HCT116 (cell line): ENCODE measurements at regions not wholly inside any gene's neighbourhood (a gene's known extent, or its start where the extent isn't known, plus 50 kb on each side); places are given as distances from the start of the nearest gene placed in this dataset.

ENCODE experiments used
- ATAC-seq: fragments of 200-7000 bp; cut with Tn5 transposase; 2 replicates; pipeline ENCODE4 v1.9.1; 2020; ENCODE audit warnings: mild to moderate bottlenecking, moderate library complexity
- BruUV-seq: library from RNA; stranded (reverse); fragments of 400-500 nt; replicated peaks from 2 replicates; lab custom pipeline; 2021; lab: Mats Ljungman, UMichigan
- CTCF ChIA-PET: fragments of 300-600 bp; sonication (Branson Sonifier 250); formaldehyde crosslinking; loops from one replicate; lab custom pipeline; 2021; ENCODE audit warnings: antibody characterized with exemption; lab: Charles Lee
- POLR2A ChIA-PET: fragments of 300-600, 350-600 bp; sonication (Branson Sonifier 250); formaldehyde crosslinking; loops from one replicate; lab custom pipeline; 2021; ENCODE audit warnings: antibody characterized with exemption; lab: Charles Lee
- RAD21 ChIA-PET, 2 experiments: fragments of 300-600 bp; sonication (Branson Sonifier 250); formaldehyde crosslinking; loops; one replicate each; lab custom pipeline; 2023; ENCODE audit warnings: low total read pairs in 2 of 2; ENCODE audit not compliant: uncharacterized antibody in 2 of 2, unreplicated experiment in 2 of 2, low non-redundant PET in 1 of 2; lab: Charles Lee
- DNase-seq: peaks from one replicate; pipeline ENCODE4 v3.0.0-alpha.2; 2010; ENCODE audit warnings: low read depth, low spot score
- H2AFZ ChIP-seq: fragments of 200-600 bp; shearing (Covaris generic), sonication (generic); 2 replicates; pipeline ENCODE4 v1.6.1; 2017; ENCODE audit warnings: low read depth, mixed run types, mixed read lengths, antibody characterized with exemption, low read length; ENCODE audit not compliant: poor library complexity, severe bottlenecking
- H3K27ac ChIP-seq: 2 replicates; pipeline ENCODE4 v1.5.1; 2012; ENCODE audit warnings: low read depth, low read length
- H3K27me3 ChIP-seq: fragments of 200-600 bp; sonication (generic); 2 replicates; pipeline ENCODE4 v1.6.1; 2016; ENCODE audit warnings: mixed run types, low read length, mixed read lengths; ENCODE audit not compliant: insufficient read depth
- H3K36me3 ChIP-seq, 2 experiments: fragments of 200-500 bp in 1 of 2; fragments of 200-600 bp in 1 of 2; sonication (Bioruptor generic) in 1 of 2; sonication (generic) in 1 of 2; 2 replicates each; pipeline versions ENCODE4 v1.5.1 to v1.6.1; 2014 to 2016; ENCODE audit warnings: low read length in 2 of 2, inconsistent platforms in 1 of 2, mixed read lengths in 1 of 2, mixed run types in 1 of 2; ENCODE audit not compliant: insufficient read depth in 2 of 2, control insufficient read depth in 1 of 2
- H3K4me1 ChIP-seq, 2 experiments: fragments of 200-600 bp in 1 of 2; sonication (generic) in 1 of 2; 2 replicates each; pipeline versions ENCODE4 v1.5.1 to v1.6.1; 2012 to 2017; ENCODE audit warnings: low read length in 2 of 2, inconsistent platforms in 1 of 2, mild to moderate bottlenecking in 1 of 2, mixed read lengths in 1 of 2, mixed run types in 1 of 2, moderate library complexity in 1 of 2; ENCODE audit not compliant: insufficient read depth in 2 of 2, control insufficient read depth in 1 of 2
- H3K4me2 ChIP-seq: fragments of 200-600 bp; sonication (generic); 2 replicates; pipeline ENCODE4 v1.6.1; 2017; ENCODE audit warnings: mixed run types, low read length, mixed read lengths
- H3K4me3 ChIP-seq, 2 experiments: fragments of 200-600 bp in 1 of 2; sonication (generic) in 1 of 2; replicated peaks in 1 of 2; 2 replicates each; pipeline ENCODE4 v1.5.1; 2011 to 2016; ENCODE audit warnings: low read length in 2 of 2, control low read depth in 1 of 2, low read depth in 1 of 2, mild to moderate bottlenecking in 1 of 2, mixed read lengths in 1 of 2, mixed run types in 1 of 2
- H3K79me2 ChIP-seq: fragments of 200-600 bp; sonication (generic); 2 replicates; pipeline ENCODE4 v1.6.1; 2017; ENCODE audit warnings: mild to moderate bottlenecking, mixed run types, low read length, moderate library complexity, mixed read lengths; ENCODE audit not compliant: insufficient read depth
- H3K9ac ChIP-seq: fragments of 200-600 bp; sonication (generic); 2 replicates; pipeline ENCODE4 v1.6.1; 2016; ENCODE audit warnings: low read length, mixed read lengths
- H3K9me2 ChIP-seq: fragments of 200-600 bp; sonication (generic), shearing (Covaris generic); 2 replicates; pipeline ENCODE4 v1.6.1; 2017; ENCODE audit warnings: mixed run types, mild to moderate bottlenecking, moderate library complexity; ENCODE audit not compliant: insufficient read depth
- H3K9me3 ChIP-seq, 2 experiments: fragments of 200-500 bp in 1 of 2; fragments of 200-600 bp in 1 of 2; sonication (Bioruptor generic) in 1 of 2; sonication (generic) in 1 of 2; 2 replicates each; pipeline ENCODE4 v1.6.1; 2014 to 2017; ENCODE audit warnings: low read length in 2 of 2, mixed read lengths in 2 of 2, inconsistent platforms in 1 of 2, low read depth in 1 of 2, mild to moderate bottlenecking in 1 of 2, mixed run types in 1 of 2, moderate library complexity in 1 of 2; ENCODE audit not compliant: control insufficient read depth in 1 of 2, insufficient read depth in 1 of 2
- H4K20me1 ChIP-seq: fragments of 200-600 bp; sonication (generic), shearing (Covaris generic); 2 replicates; pipeline ENCODE4 v1.6.1; 2017; ENCODE audit warnings: mixed run types, mild to moderate bottlenecking, moderate library complexity; ENCODE audit not compliant: insufficient read depth
- CBX3 ChIP-seq: IDR thresholded peaks from 2 replicates; pipeline ENCODE4 v1.6.1; 2012; ENCODE audit warnings: low read depth
- CEBPB ChIP-seq: IDR thresholded peaks from 2 replicates; pipeline ENCODE4 v1.6.1; 2012; ENCODE audit warnings: low read depth
- EGR1 ChIP-seq: IDR thresholded peaks from 2 replicates; pipeline ENCODE4 v1.6.1; 2012; ENCODE audit warnings: low read depth
- EZH2 ChIP-seq: fragments of 200-600 bp; sonication (generic); IDR thresholded peaks from 2 replicates; pipeline ENCODE4 v1.6.1; 2017; ENCODE audit warnings: antibody characterized with exemption, mixed run types
- EZH2phosphoT487 ChIP-seq: fragments of 200-600 bp; IDR thresholded peaks from 2 replicates; pipeline ENCODE4 v1.6.1; 2018; ENCODE audit warnings: antibody characterized with exemption, borderline replicate concordance
- FOSL1 ChIP-seq: IDR thresholded peaks from 2 replicates; pipeline ENCODE4 v1.6.1; 2012; ENCODE audit warnings: low read depth
- JUND ChIP-seq: IDR thresholded peaks from 2 replicates; pipeline ENCODE4 v1.6.1; 2012
- POLR2A ChIP-seq: IDR thresholded peaks from 2 replicates; pipeline ENCODE4 v1.7.0; 2011; ENCODE audit warnings: borderline replicate concordance; ENCODE audit not compliant: insufficient read depth, insufficient read length; ENCODE audit errors: extremely low read depth
- POLR2AphosphoS5 ChIP-seq: IDR thresholded peaks from 2 replicates; pipeline ENCODE4 v1.6.1; 2011; ENCODE audit warnings: mild to moderate bottlenecking, low read depth, low read length, moderate library complexity
- RAD21 ChIP-seq: IDR thresholded peaks from 2 replicates; pipeline ENCODE4 v1.6.1; 2012; ENCODE audit warnings: low read depth, mild to moderate bottlenecking
- SIN3A ChIP-seq: IDR thresholded peaks from 2 replicates; pipeline ENCODE4 v1.6.1; 2012; ENCODE audit warnings: low read depth
- SP1 ChIP-seq: IDR thresholded peaks from 2 replicates; pipeline ENCODE4 v1.6.1; 2012; ENCODE audit warnings: low read depth
- SRF ChIP-seq: IDR thresholded peaks from 2 replicates; pipeline ENCODE4 v1.6.1; 2012; ENCODE audit warnings: low read depth
- TCF7L2 ChIP-seq: IDR thresholded peaks from 2 replicates; pipeline ENCODE4 v1.7.0; 2011; ENCODE audit warnings: borderline replicate concordance, inconsistent platforms; ENCODE audit not compliant: insufficient read depth, insufficient read length; ENCODE audit errors: extremely low read depth
- ZBTB33 ChIP-seq: IDR thresholded peaks from 2 replicates; pipeline ENCODE4 v1.6.1; 2011; ENCODE audit warnings: mild to moderate bottlenecking, low read length, moderate library complexity; ENCODE audit not compliant: insufficient replicate concordance; ENCODE audit errors: extremely low read depth
- ZFX ChIP-seq: fragments of 450-650 bp; IDR thresholded peaks from 2 replicates; pipeline ENCODE4 v1.6.1; 2017
- ZNF274 ChIP-seq: fragments of 200-500 bp; sonication (Bioruptor generic); IDR thresholded peaks from 2 replicates; pipeline ENCODE4 v1.6.1; 2014; ENCODE audit warnings: mild to moderate bottlenecking, low read depth, low read length, inconsistent platforms
- intact Hi-C: fragments of 100-400 bp; cut with micrococcal nuclease; formaldehyde crosslinking; loops from 2 replicates; pipeline ENCODE4 v1.10.0; 2022
- TF ChIP-seq, protein P1 (sequence below): IDR thresholded peaks from 2 replicates; pipeline ENCODE4 v1.6.1; 2012
- TF ChIP-seq, protein P2 (sequence below): IDR thresholded peaks from 2 replicates; pipeline ENCODE4 v1.6.1; 2012; ENCODE audit warnings: low read depth

DNA sequence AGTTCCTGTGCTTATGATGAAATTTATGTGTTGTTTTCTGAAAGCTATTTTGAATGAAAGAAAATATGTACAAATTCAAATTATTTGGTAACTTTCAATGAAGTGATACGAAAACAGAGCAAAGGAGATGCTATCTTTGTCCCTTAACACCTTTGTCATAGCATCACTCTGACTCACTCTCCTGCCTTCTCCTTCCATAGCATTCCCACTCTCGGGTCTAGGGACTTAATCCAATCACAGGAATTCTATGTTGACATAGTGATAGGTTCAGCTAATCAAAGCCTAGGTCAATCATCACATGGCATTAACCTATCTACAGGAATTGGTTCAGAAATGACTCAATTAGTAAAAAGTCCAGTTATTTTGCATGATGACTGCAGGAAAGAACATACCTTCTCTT, 464.7 kb upstream of the RORB start:
- TF ChIP-seq ZFX (no peak), RAD21 (no peak), CBX3 (no peak), JUND (no peak), FOSL1 (no peak), POLR2A (no peak), ZNF274 (no peak), CEBPB (no peak), EGR1 (no peak)
- TF ChIP-seq, protein P1, sequence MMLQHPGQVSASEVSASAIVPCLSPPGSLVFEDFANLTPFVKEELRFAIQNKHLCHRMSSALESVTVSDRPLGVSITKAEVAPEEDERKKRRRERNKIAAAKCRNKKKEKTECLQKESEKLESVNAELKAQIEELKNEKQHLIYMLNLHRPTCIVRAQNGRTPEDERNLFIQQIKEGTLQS, result no peak
- no peak for ATAC-seq
- H3K9me3 ChIP-seq, result no peaks in the 10 kb centered on the region

GRCh38 chr9:74035786-74036185, 461.3 kb upstream of the RORB start:
- no peaks in the 10 kb centered on the region for H3K79me2 ChIP-seq
- H3K27me3 ChIP-seq, result no peaks in the 10 kb centered on the region; the same call in 1 of the 2 replicates
- no peak overlapping the region for H2AFZ ChIP-seq
- no peak overlapping the region for H3K4me2 ChIP-seq
- no peaks in the 10 kb centered on the region for H3K4me1 ChIP-seq
- ChIA-PET POLR2A (no interaction called here), RAD21 (no interaction called here), CTCF (no interaction called here)
- ATAC-seq (no peak), DNase-seq (no peak)
- no peaks in the 10 kb centered on the region for H3K9me3 ChIP-seq
- no TSS peak for BruUV-seq
- no peaks in the 10 kb centered on the region for H3K9me2 ChIP-seq
- no peak overlapping the region for H3K9ac ChIP-seq
- H3K4me3 ChIP-seq, result no peak overlapping the region
- H3K27ac ChIP-seq, result no peak overlapping the region
- no peaks in the 10 kb centered on the region; a peak in 1 of 4 replicates for H3K36me3 ChIP-seq
- intact Hi-C loops, result no loop called here
- H4K20me1 ChIP-seq, result no peaks in the 10 kb centered on the region
- TF ChIP-seq, protein P2, sequence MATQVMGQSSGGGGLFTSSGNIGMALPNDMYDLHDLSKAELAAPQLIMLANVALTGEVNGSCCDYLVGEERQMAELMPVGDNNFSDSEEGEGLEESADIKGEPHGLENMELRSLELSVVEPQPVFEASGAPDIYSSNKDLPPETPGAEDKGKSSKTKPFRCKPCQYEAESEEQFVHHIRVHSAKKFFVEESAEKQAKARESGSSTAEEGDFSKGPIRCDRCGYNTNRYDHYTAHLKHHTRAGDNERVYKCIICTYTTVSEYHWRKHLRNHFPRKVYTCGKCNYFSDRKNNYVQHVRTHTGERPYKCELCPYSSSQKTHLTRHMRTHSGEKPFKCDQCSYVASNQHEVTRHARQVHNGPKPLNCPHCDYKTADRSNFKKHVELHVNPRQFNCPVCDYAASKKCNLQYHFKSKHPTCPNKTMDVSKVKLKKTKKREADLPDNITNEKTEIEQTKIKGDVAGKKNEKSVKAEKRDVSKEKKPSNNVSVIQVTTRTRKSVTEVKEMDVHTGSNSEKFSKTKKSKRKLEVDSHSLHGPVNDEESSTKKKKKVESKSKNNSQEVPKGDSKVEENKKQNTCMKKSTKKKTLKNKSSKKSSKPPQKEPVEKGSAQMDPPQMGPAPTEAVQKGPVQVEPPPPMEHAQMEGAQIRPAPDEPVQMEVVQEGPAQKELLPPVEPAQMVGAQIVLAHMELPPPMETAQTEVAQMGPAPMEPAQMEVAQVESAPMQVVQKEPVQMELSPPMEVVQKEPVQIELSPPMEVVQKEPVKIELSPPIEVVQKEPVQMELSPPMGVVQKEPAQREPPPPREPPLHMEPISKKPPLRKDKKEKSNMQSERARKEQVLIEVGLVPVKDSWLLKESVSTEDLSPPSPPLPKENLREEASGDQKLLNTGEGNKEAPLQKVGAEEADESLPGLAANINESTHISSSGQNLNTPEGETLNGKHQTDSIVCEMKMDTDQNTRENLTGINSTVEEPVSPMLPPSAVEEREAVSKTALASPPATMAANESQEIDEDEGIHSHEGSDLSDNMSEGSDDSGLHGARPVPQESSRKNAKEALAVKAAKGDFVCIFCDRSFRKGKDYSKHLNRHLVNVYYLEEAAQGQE, result no peak
- TF ChIP-seq SP1 (no peak), ZBTB33 (no peak), SRF (no peak), EZH2phosphoT487 (no peak), EZH2 (no peak), CEBPB (no peak), POLR2AphosphoS5 (no peak), EGR1 (no peak), TCF7L2 (no peak), SIN3A (no peak), CBX3 (no peak), ZNF274 (no peak)

More for the DNA sequence above, 464.7 kb upstream of the RORB start:
- Histone ChIP-seq H2AFZ (no peak overlapping the region), H3K27ac (no peak overlapping the region), H3K4me3 (no peak overlapping the region), H3K4me1 (no peaks in the 10 kb centered on the region), H3K27me3 (no peaks in the 10 kb centered on the region; the same call in 1 of the 2 replicates), H3K4me2 (no peak overlapping the region), H3K79me2 (no peaks in the 10 kb centered on the region), H3K36me3 (no peaks in the 10 kb centered on the region; a peak in 1 of 4 replicates), H3K9me2 (no peaks in the 10 kb centered on the region), H3K9ac (no peak overlapping the region), H4K20me1 (no peaks in the 10 kb centered on the region)
- ChIA-PET CTCF (no interaction called here), RAD21 (no interaction called here), POLR2A (no interaction called here)
- intact Hi-C loops, result no loop called here
- DNase-seq, result no peak
- no TSS peak for BruUV-seq
